Stimulated activated CD8-positive, alpha-beta memory T cell treated with anti-CD3 and anti-CD28 coated beads, Interleukin-12 subunit alpha, Interleukin-12 subunit beta, amount 100 ng/mL, for 24 hours (primary cell): ENCODE measurements at regions not wholly inside any gene's neighbourhood (a gene's known extent, or its start where the extent isn't known, plus 50 kb on each side); places are given as distances from the start of the nearest gene placed in this dataset.

Experiments
- DNase-seq: peaks from one replicate; pipeline ENCODE4 v3.0.0-alpha.2; 2020; ENCODE audit errors: extremely low read depth

DNA sequence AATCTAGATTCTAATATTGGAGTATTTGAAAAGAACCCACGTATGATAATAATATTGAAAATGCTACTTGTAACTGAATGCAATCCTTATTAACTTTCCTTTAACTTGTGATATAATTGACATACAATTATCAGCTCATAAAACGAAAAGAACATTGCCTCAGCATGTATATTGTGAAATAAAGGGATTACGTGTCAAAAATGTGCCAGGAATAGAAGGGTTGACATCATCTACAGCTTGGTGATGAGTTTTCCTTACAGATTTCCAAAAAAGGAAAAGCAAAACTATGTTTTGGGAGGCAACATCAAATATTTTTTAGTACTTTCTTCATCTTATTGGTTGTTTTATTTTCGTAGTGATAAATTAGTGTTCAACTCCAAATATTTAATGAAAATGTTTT is 266.0 kb upstream of the PTGER4 start:
- no peak for DNase-seq

DNA sequence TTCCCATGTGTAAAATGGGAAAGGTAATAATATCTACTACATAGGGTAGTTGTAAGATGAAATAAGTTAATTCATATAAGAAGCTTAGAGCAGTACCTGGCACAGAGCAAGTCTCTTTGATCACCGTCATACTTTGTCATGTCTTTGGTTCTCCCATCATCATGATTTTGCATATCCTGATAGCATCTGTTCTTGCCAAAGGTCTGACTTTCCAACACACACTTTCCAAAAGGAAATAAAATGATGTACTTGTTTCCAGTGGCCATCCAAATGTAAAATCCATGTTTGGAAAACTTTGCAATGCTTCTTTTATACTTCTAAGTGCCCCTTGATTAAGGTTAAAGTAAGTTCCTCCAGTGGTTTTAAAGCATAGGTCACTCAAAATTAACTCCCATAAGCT is 266.9 kb upstream of the PTGER4 start:
- DNase-seq, result no peak

DNA sequence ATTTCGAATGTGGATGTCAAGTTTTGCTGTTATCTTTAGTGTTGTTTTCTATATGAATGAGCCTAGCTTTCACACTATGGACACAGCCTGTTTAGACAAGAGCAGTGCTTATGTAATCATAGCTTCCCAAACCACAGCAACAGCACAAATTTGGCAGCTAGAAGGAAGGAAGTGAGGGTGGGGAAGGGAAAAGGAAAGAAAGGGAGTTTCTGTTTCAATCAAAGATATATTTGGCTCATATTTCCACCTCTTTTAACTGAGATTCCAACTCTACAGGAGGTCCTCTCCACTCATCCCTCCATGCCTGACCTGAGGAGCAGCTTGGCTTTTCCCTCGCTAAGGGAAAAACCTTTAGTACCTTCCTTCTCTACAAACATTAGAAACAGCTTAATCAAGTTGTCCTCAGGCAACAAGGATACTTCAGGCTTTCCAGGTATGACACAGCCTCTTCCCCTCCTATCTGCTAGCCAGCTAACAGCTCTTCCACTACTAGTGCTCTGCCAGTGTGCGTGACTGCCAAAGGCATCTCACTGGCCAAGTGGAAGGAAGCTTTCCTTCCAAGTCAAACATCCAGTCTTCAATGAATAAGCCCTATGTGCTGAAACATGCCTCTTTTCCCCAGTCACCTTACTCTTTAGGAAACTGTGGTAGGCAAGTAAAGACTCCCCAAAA is 268.6 kb upstream of the PTGER4 start:
- DNase-seq, result no peak

DNA sequence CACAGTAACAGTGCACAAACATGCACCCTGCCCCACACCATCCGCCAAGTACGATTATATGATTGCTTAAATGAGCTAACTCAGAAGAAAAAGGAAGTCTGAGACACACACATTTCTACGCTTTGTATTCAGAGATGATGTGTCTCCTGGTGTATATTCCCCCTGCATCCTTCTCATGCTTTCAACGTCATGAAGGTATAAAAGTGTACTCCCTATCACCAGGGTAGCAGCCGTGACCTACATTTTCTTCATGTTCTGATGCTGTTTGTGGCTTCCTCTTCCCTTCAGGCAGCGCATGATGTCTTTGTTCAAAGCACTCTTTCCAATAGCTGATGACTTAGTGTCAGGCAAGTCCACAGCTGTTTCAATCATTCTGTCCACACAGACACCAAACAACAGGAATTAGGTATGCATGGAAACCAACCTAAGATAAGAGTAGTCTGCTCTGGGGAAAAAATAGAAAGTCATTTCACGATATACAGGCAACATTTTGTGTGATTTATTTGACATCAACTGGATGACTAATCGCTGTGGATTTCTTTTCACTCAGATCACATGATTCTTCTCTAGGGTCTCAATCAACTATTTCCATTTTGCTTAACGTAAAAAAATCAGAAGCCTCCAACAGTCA is 269.4 kb upstream of the PTGER4 start:
- DNase-seq, result peak; percentile 39

DNA sequence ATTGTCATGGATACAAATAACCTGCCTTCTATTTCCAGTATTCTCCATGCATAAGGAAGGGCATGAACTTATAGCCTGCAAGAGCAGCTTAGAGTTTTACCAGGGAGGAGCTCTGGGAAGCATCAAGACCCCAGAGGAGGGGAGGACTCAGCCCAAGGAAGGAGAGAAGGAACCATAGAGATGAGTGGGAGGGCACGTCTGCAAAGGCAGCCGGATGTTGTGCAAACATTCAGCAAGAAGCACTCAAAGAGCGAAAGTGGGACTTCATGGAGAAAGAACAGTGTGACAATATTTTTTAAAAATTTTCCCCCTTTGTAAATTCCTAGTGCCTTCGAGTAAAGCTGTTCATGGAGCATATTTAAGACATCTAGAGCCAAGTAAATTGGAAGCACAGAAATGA is 270.1 kb upstream of the PTGER4 start:
- no peak for DNase-seq

- no peak for DNase-seq
Measured at GRCh38 chr5:40406741-40407211, 272.9 kb upstream of the PTGER4 start.

- no peak for DNase-seq
Measured at GRCh38 chr5:40405996-40406740, 273.5 kb upstream of the PTGER4 start.

- DNase-seq, result no peak
Measured at GRCh38 chr5:40405230-40405629, 274.5 kb upstream of the PTGER4 start.

DNA sequence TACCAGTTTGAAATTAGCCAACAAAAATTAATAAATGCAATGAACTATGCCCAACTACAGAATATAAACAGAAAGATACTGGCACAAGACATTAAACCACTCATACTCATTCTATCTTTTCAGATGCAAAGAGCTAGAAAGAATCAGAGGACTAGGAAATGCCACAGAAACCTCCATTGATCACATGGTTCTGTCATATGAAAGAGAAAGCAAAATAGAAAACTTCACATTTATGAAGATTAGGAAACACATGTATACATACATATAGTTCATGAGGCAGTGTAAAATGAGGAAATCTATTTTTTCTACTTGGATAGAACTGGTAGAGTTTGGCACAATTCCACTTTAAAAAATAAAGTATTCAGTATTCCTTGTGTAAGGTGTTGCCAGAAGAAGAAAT is 275.1 kb upstream of the PTGER4 start:
- no peak for DNase-seq

GRCh38 chr5:40402007-40402364 is 277.7 kb upstream of the PTGER4 start:
- DNase-seq, result no peak

DNA sequence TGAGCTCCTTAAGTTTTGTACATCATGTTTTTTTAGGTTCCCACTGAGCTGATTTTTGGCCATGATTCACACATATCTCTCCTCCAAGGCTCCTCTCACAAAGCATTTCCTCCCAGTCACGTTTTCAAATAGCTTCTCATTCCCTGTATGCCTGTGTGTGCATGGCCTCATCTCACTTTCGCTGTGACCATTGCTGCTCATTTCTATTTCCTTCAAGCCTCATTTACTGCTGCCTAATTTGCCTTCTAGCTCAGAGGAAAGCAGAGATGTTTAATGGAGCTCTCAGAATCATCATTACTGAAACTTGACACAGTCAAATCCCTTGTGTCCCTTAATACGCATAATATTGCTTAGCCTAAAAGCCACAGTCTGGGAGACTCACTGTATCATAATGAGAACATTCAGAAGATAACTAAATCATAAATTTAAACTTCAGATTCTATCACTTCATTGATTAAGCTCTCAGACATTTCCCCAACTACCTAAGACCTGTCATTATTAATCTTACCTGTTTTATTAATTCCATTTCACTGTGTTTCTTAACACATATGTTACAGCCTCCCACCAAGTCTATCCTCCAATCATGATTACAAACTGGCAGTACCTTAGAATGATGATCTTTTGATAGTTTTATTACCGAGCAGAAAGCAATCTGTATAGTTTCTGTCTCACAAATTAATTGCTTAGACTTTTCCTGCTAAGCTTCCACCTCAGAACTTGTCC is 278.3 kb upstream of the PTGER4 start:
- no peak for DNase-seq

- no peak for DNase-seq
Measured at GRCh38 chr5:40400245-40400644, 279.5 kb upstream of the PTGER4 start.

GRCh38 chr5:40399349-40399748 is 280.4 kb upstream of the PTGER4 start:
- no peak for DNase-seq

DNA sequence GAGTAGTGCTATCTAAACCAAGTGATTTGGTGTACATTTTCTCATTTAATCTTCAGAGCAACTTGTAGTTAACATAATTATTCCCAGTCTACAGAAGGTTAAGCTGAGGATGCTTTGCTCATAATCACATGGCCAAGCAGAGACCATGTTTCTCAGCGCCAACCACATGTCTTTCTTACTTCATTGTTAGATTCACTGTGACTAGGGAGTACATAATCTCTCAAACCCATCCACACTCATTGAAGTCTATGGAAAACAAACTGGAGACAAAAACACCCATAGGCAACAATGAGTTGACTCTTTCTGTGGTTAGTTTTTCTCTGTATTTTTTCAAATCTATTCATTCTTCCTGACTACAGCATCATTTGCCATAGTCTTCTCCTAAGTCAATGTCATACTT is 281.7 kb upstream of the PTGER4 start:
- no peak for DNase-seq

- DNase-seq, result no peak
Measured at GRCh38 chr5:40397091-40397490, 282.6 kb upstream of the PTGER4 start.

GRCh38 chr5:40396317-40396716 is 283.4 kb upstream of the PTGER4 start:
- DNase-seq, result no peak

- DNase-seq, result no peak
Measured at GRCh38 chr5:40395251-40395650, 284.5 kb upstream of the PTGER4 start.

DNA sequence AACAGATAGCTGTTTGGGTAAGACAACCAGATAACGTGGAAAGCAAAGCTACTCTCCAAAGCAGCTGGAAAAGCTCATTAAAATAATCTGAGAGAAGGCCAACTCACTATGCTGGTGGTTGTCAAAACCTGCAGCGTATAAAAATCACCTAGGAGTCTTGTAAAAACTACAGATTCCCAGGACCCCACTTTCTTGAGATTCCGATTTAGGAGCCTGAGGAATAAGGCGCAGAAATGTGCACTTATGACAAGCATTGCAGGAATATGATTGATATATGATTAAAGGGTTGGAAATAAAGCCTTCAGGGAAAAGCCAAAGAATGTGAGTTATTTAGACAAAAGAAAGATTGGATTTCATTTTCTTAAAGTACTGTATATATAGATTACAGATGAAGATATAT is 285.0 kb upstream of the PTGER4 start:
- DNase-seq, result no peak

GRCh38 chr5:40391642-40392041 is 288.1 kb upstream of the PTGER4 start:
- no peak for DNase-seq

DNA sequence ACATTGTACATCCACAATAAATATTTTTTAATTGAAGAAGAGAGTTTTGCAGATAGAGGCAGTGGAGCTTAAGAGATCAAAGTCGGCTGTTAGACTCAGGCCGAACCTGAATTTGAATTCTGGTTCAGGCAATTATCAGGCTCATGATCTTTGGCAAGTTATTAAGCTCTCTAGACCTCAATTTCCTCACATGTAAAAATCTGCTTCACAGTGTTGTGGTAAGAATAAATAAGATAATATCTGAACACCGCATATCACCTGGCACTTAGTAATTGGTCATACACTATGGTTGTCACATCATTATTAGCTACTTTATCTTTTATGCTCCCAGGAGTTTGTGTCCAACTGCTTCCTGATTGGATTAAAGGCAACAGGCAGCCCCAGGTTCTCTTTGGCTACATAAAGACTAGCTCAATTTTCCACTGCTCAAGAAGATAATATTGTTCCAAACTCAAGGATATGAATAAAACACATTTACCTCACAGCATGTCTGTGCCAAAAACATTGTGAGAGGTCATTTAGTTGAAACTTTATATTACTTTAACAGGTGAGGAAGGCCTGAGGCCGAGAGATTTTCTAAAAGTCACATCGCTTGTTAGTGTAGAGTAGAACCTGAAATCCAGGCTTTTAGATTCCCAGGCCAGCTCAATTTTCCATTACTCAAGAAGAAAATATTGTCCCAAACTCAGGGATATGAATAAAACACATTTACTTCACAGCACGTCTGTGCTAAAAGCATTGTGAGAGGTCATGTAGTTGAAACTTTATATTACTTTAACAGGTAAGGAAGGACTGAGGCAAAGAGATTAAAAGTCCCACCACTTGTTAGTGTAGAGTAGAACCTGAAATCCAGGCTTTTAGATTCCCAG is 289.2 kb upstream of the PTGER4 start:
- DNase-seq, result no peak

- no peak for DNase-seq
Measured at GRCh38 chr5:40389591-40389990, 290.1 kb upstream of the PTGER4 start.
